ENCODE measurements at regions not wholly inside any gene's neighbourhood (a gene's known extent, or its start where the extent isn't known, plus 50 kb on each side); places are given as distances from the start of the nearest gene placed in this dataset.

DNA sequence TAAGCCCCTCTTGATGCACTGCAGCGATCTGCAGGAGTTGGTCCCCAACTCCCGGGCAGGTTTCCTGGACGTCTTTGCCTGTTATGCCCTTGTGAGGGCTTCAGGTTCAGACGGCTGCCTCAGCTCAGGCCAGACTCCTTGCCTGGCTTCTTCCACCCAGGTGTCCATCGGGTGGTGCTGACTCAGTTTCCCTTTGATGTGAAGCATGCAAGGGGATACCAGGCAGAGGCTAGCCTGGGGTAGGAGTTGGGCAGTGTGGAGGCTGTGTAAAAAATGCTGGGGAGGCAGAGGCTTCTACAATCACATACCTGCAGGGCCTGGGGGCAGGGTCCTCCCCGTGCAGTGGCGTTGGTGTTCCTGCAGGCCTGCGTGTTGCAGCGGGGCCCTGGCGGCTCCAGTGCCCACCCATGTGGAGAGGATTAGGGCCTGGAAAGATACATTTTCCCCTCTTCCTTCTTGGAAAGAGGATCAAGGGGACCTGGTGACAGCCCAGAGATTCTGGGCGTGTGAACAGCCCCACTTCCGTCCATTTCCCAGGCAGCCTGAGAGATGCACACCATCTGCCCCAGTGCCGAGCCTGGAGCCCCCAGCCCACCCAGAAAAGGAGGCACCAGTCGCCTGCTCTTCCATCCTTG lies 338.3 kb downstream of the DYSF start:
- ChIA-PET CTCF (no interaction called here), POLR2A (ENCODE audit: unreplicated experiment) (no interaction called here)
- BruUV-seq (replicated peaks): no TSS peak
- Histone ChIP-seq H4K20me1 (ENCODE audit: insufficient read depth) (no peaks in the 10 kb centered on the region), H3K4me2 (no peak overlapping the region), H3K9me2 (ENCODE audit: insufficient read depth) (no peaks in the 10 kb centered on the region), H3K4me3 (no peak overlapping the region), H3K4me1 (replicated peaks; ENCODE audit: insufficient read depth) (peaks cover 39% of the 10 kb centered on the region), H2AFZ (no peak overlapping the region), H3K79me2 (ENCODE audit: low read depth) (no peaks in the 10 kb centered on the region), H3K27me3 (ENCODE audit: insufficient read depth, low read depth) (no peaks in the 10 kb centered on the region), H3K9me3 (ENCODE audit: insufficient read depth, low read depth) (no peaks in the 10 kb centered on the region), H3F3A (ENCODE audit: insufficient read depth, low read depth) (peaks cover 18% of the 10 kb centered on the region), H3K36me3 (ENCODE audit: low read depth) (no peaks in the 10 kb centered on the region), H3K27ac (no peak overlapping the region)
- no peak for DNase-seq
- intact Hi-C loops (cut with micrococcal nuclease; ENCODE audit: unreplicated experiment): loop anchor here (10.0 kb wide), 1 partner anchor 97 kb away; no protein-coding TSS in a partner anchor
- TF ChIP-seq, protein P1, sequence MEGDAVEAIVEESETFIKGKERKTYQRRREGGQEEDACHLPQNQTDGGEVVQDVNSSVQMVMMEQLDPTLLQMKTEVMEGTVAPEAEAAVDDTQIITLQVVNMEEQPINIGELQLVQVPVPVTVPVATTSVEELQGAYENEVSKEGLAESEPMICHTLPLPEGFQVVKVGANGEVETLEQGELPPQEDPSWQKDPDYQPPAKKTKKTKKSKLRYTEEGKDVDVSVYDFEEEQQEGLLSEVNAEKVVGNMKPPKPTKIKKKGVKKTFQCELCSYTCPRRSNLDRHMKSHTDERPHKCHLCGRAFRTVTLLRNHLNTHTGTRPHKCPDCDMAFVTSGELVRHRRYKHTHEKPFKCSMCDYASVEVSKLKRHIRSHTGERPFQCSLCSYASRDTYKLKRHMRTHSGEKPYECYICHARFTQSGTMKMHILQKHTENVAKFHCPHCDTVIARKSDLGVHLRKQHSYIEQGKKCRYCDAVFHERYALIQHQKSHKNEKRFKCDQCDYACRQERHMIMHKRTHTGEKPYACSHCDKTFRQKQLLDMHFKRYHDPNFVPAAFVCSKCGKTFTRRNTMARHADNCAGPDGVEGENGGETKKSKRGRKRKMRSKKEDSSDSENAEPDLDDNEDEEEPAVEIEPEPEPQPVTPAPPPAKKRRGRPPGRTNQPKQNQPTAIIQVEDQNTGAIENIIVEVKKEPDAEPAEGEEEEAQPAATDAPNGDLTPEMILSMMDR (conservative IDR thresholded peaks at IDR 0.05): no peak
- no peak for TF ChIP-seq EZH2 (IDR thresholded peaks at IDR 0.05; ENCODE audit: low read depth)

DNA sequence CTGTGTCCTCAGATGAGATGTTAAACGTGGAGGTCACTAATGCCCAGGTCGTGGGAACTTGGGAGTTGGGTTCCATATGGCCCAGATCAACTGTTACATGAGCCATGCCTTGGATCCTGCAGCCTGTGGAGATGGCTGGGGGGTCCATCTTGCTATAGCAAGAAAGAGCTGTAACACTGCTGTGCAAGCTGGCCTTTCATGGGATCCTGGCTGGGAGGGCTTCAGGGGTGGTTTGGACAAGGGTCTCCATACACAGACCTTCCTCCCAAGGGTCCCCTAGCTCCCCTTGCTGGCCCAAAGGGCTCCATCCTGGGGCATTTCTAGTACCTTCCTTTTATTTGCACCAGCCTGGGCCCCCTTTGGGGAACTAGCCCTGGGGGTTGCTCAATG lies 337.7 kb downstream of the DYSF start:
- no TSS peak for BruUV-seq (replicated peaks)
- H3K27ac ChIP-seq: no peak overlapping the region
- no peaks in the 10 kb centered on the region for H3K9me3 ChIP-seq (ENCODE audit: insufficient read depth, low read depth)
- no peak for TF ChIP-seq EZH2 (IDR thresholded peaks at IDR 0.05; ENCODE audit: low read depth)
- TF ChIP-seq, protein P1 (conservative IDR thresholded peaks at IDR 0.05): no peak
- H3K4me1 ChIP-seq (replicated peaks; ENCODE audit: insufficient read depth): peaks cover 35% of the 10 kb centered on the region
- intact Hi-C loops (cut with micrococcal nuclease; ENCODE audit: unreplicated experiment): loop anchor here (10.0 kb wide), 1 partner anchor 96 kb away; no protein-coding TSS in a partner anchor
- ChIA-PET CTCF (no interaction called here), POLR2A (ENCODE audit: unreplicated experiment) (no interaction called here)
- no peaks in the 10 kb centered on the region for H4K20me1 ChIP-seq (ENCODE audit: insufficient read depth)
- no peaks in the 10 kb centered on the region for H3K36me3 ChIP-seq (ENCODE audit: low read depth)
- no peak overlapping the region for H2AFZ ChIP-seq
- H3K9me2 ChIP-seq (ENCODE audit: insufficient read depth): no peaks in the 10 kb centered on the region
- no peak for DNase-seq
- peaks cover 13% of the 10 kb centered on the region for H3F3A ChIP-seq (ENCODE audit: insufficient read depth, low read depth)
- H3K4me2 ChIP-seq: no peak overlapping the region
- no peaks in the 10 kb centered on the region for H3K79me2 ChIP-seq (ENCODE audit: low read depth)
- H3K4me3 ChIP-seq: no peak overlapping the region
- H3K27me3 ChIP-seq (ENCODE audit: insufficient read depth, low read depth): no peaks in the 10 kb centered on the region

DNA sequence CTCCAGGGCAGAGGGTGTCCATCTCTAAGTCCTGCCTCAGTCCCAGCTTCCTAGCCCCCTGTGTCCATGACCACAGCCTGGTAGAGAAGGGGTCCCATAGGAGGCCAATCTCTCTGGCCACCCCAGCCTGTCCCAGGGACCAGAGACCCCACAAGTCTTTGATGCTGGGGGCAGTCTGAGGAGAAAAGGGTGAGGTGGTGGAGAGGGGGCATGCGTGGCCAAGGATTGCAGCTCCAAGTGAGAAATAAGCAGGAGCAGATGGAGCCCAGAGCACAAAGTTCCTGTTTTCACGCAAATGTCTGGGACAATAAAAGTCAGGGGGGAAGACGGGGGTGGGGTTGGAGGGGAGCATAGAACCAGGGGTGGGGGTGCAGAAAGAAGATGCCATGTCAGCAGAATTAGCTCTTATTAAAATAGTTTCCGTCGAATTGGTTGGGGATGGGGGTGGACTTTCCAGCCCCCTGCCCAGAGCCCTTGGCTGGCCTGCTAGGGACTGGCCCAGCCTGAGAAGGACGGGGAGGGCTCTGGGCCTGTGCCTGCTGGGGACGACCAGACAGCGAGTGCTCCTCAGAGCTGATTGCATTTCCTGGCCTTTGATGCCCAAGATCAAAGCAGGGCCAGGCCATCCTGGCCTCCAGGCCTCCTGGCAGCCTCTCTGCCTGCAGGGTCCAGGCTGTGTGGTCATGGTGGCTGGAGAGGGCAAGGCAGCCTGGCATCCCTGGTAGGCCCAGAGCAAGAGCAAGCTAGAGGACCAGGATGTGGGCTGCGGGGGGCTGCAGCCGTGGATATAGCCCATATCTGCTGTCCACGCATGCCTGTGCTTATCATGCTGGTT lies 337.1 kb downstream of the DYSF start:
- Histone ChIP-seq H3K4me1 (replicated peaks; ENCODE audit: insufficient read depth) (peaks cover 35% of the 10 kb centered on the region), H3F3A (ENCODE audit: insufficient read depth, low read depth) (peaks cover 13% of the 10 kb centered on the region), H3K9me3 (ENCODE audit: insufficient read depth, low read depth) (no peaks in the 10 kb centered on the region), H3K27ac (no peak overlapping the region), H3K9me2 (ENCODE audit: insufficient read depth) (no peaks in the 10 kb centered on the region), H4K20me1 (ENCODE audit: insufficient read depth) (no peaks in the 10 kb centered on the region), H3K27me3 (ENCODE audit: insufficient read depth, low read depth) (no peaks in the 10 kb centered on the region), H2AFZ (no peak overlapping the region), H3K79me2 (ENCODE audit: low read depth) (no peaks in the 10 kb centered on the region), H3K36me3 (ENCODE audit: low read depth) (no peaks in the 10 kb centered on the region), H3K4me2 (no peak overlapping the region), H3K4me3 (no peak overlapping the region)
- no TSS peak for BruUV-seq (replicated peaks)
- ChIA-PET POLR2A (ENCODE audit: unreplicated experiment) (no interaction called here), CTCF (no interaction called here)
- intact Hi-C loops (cut with micrococcal nuclease; ENCODE audit: unreplicated experiment): loop anchor here (10.0 kb wide), 1 partner anchor 96 kb away; no protein-coding TSS in a partner anchor
- DNase-seq: no peak
- TF ChIP-seq, protein P1 (conservative IDR thresholded peaks at IDR 0.05): no peak; the same call in 1 of the 2 replicates
- no peak for TF ChIP-seq EZH2 (IDR thresholded peaks at IDR 0.05; ENCODE audit: low read depth)

Data from PC-9 (cell line).